Esophagus squamous epithelium (tissue), 4 donors: ENCODE measurements at regions not wholly inside any gene's neighbourhood (a gene's known extent, or its start where the extent isn't known, plus 50 kb on each side); places are given as distances from the start of the nearest gene placed in this dataset.

Experiments used
- CTCF ChIP-seq, 6 experiments: fragments of 450-650 bp in 4 of 6; fragments of 200-600 bp in 2 of 6; sonication (generic) in 2 of 6; IDR thresholded peaks; one replicate each; pipeline ENCODE4 v1.5.1; 2016 to 2019; ENCODE audit warnings: antibody characterized with exemption in 6 of 6, mild to moderate bottlenecking in 4 of 6, moderate library complexity in 4 of 6
- POLR2A ChIP-seq, 4 donors: fragments of 450-650 bp; IDR thresholded peaks; one replicate each; pipeline ENCODE4 v1.6.1; 2017; ENCODE audit warnings: antibody characterized with exemption in 4 of 4, mild to moderate bottlenecking in 4 of 4, moderate library complexity in 3 of 4

GRCh38 chr2:77995161-77995560, 473.0 kb upstream of the LRRTM4 start:
- no peak for TF ChIP-seq CTCF (IDR thresholded peaks at IDR 0.05)
- no peak for TF ChIP-seq POLR2A (IDR thresholded peaks at IDR 0.05)
